Vagina (tissue), 2 donors: ENCODE measurements at regions not wholly inside any gene's neighbourhood (a gene's known extent, or its start where the extent isn't known, plus 50 kb on each side); places are given as distances from the start of the nearest gene placed in this dataset.

Experiments
- CTCF ChIP-seq, 3 experiments: fragments of 450-650 bp in 2 of 3; fragments of 200-600 bp in 1 of 3; sonication (generic) in 1 of 3; IDR thresholded peaks; one replicate each; pipeline ENCODE4 v1.5.1; 2017 to 2019; ENCODE audit warnings: antibody characterized with exemption in 3 of 3, mild to moderate bottlenecking in 2 of 3, moderate library complexity in 2 of 3
- POLR2A ChIP-seq, 2 donors: fragments of 450-650 bp; IDR thresholded peaks; one replicate each; pipeline ENCODE4 v1.6.1; 2017; ENCODE audit warnings: antibody characterized with exemption in 2 of 2, mild to moderate bottlenecking in 2 of 2, moderate library complexity in 2 of 2
- POLR2AphosphoS5 ChIP-seq, 2 donors: sonication (generic); formaldehyde crosslinking; IDR thresholded peaks; one replicate each; pipeline ENCODE4 v1.9.0; 2017; ENCODE audit warnings: antibody characterized with exemption in 2 of 2, mild to moderate bottlenecking in 2 of 2, low read depth in 1 of 2; ENCODE audit not compliant: insufficient read depth in 1 of 2

- TF ChIP-seq CTCF (IDR thresholded peaks at IDR 0.05) (no peak), POLR2A (IDR thresholded peaks at IDR 0.05) (no peak), POLR2AphosphoS5 (IDR thresholded peaks at IDR 0.05; ENCODE audit: insufficient read depth in 1 of 2, low read depth in 1 of 2) (no peak)
Measured at GRCh38 chr6:48671505-48671904, 560.5 kb upstream of the PTCHD4 start.
